ENCODE measurements at regions not wholly inside any gene's neighbourhood (a gene's known extent, or its start where the extent isn't known, plus 50 kb on each side); places are given as distances from the start of the nearest gene placed in this dataset.
"Not testable (repeated sequence)": the region's sequence is repeated elsewhere in the genome, so short reads cannot be mapped to it uniquely, and the experiment has no call there.

- not testable (repeated sequence) for TF ChIP-seq EZH2 (IDR thresholded peaks at IDR 0.05; ENCODE audit: borderline replicate concordance, low read length)
- TF ChIP-seq, protein P1, sequence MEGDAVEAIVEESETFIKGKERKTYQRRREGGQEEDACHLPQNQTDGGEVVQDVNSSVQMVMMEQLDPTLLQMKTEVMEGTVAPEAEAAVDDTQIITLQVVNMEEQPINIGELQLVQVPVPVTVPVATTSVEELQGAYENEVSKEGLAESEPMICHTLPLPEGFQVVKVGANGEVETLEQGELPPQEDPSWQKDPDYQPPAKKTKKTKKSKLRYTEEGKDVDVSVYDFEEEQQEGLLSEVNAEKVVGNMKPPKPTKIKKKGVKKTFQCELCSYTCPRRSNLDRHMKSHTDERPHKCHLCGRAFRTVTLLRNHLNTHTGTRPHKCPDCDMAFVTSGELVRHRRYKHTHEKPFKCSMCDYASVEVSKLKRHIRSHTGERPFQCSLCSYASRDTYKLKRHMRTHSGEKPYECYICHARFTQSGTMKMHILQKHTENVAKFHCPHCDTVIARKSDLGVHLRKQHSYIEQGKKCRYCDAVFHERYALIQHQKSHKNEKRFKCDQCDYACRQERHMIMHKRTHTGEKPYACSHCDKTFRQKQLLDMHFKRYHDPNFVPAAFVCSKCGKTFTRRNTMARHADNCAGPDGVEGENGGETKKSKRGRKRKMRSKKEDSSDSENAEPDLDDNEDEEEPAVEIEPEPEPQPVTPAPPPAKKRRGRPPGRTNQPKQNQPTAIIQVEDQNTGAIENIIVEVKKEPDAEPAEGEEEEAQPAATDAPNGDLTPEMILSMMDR (IDR thresholded peaks at IDR 0.05; ENCODE audit: low read length), result not testable (repeated sequence)
Observed at GRCh38 chr3:190964931-190965330, 102.4 kb upstream of the GMNC start.
